K562 (cell line): ENCODE measurements at regions not wholly inside any gene's neighbourhood (a gene's known extent, or its start where the extent isn't known, plus 50 kb on each side); places are given as distances from the start of the nearest gene placed in this dataset.
A peak's percentile ranks its signal among the peaks of the same experiment; 100 is the strongest.
"Not testable (repeated sequence)": the region's sequence is repeated elsewhere in the genome, so short reads cannot be mapped to it uniquely, and the experiment has no call there.

Experiments
- ATAC-seq: fragments of 200-7000 bp; cut with Tn5 transposase; 3 replicates; pipeline ENCODE4 v1.9.1; 2020; ENCODE audit warnings: moderate library complexity
- BruUV-seq: library from RNA; stranded (reverse); fragments of 400-500 nt; replicated peaks from 2 replicates; lab custom pipeline; 2021; lab: Mats Ljungman, UMichigan
- CTCF ChIA-PET: fragments of 300-600 bp; formaldehyde crosslinking; extraction: SDS; loops from one replicate; lab custom pipeline; 2021; ENCODE audit warnings: low intra/inter-chr PET ratio; lab: Yijun Ruan, JAX
- POLR2A ChIA-PET: fragments of 300-600, 350-650 bp; sonication (Branson Sonifier 250); formaldehyde crosslinking; extraction: SDS; loops from one replicate; lab custom pipeline; 2021; ENCODE audit warnings: antibody characterized with exemption, inconsistent platforms; lab: Yijun Ruan, JAX
- DNase-seq, 4 experiments: peaks; one replicate each; pipeline versions ENCODE4 v3.0.0 to v3.0.0-alpha.2; 2011 to 2018; ENCODE audit warnings: low spot score in 3 of 4, mixed read lengths in 3 of 4; ENCODE audit errors: extremely low read depth in 1 of 4
- FAIRE-seq: peaks from 2 replicates; lab custom pipeline; 2011; peaks lifted over from hg19 to GRCh38; lab: Jason Lieb, UNC
- H2AFZ ChIP-seq: 2 replicates; pipeline ENCODE4 v1.6.0; 2011; ENCODE audit warnings: low read depth, low read length, control low read depth, inconsistent platforms
- H3K27ac ChIP-seq: fragments of 200-600 bp; 3 replicates; pipeline ENCODE4 v1.8.0; 2011; ENCODE audit warnings: low read depth, mild to moderate bottlenecking, control low read depth, inconsistent platforms, low read length, moderate library complexity, mixed read lengths; ENCODE audit errors: extremely low read depth
- H3K27me3 ChIP-seq, 2 experiments: fragments of 300-600 bp in 1 of 2; 2 replicates in 1 of 2; 3 replicates in 1 of 2; pipeline versions ENCODE4 v1.6.0 to v1.8.0; 2011; ENCODE audit warnings: inconsistent platforms in 2 of 2, low read length in 2 of 2, mild to moderate bottlenecking in 1 of 2, mixed read lengths in 1 of 2, moderate library complexity in 1 of 2; ENCODE audit not compliant: control insufficient read depth in 2 of 2, insufficient read depth in 2 of 2
- H3K36me3 ChIP-seq: fragments of 300-600 bp; 3 replicates; pipeline ENCODE4 v1.8.0; 2011; ENCODE audit warnings: mild to moderate bottlenecking, low read length, inconsistent platforms; ENCODE audit not compliant: control insufficient read depth, insufficient read depth
- H3K4me1 ChIP-seq, 2 experiments: fragments of 200-600 bp in 1 of 2; replicated peaks in 1 of 2; 2 replicates in 1 of 2; 3 replicates in 1 of 2; pipeline versions ENCODE4 v1.5.1 to v1.8.0; 2011; ENCODE audit warnings: inconsistent platforms in 2 of 2, low read length in 2 of 2, mild to moderate bottlenecking in 1 of 2, mixed read lengths in 1 of 2, moderate library complexity in 1 of 2; ENCODE audit not compliant: control insufficient read depth in 2 of 2, insufficient read depth in 2 of 2
- H3K4me2 ChIP-seq: 2 replicates; pipeline ENCODE4 v1.6.1; 2011; ENCODE audit warnings: low read length, control low read depth, inconsistent platforms, mixed read lengths; ENCODE audit not compliant: insufficient read depth
- H3K4me3 ChIP-seq: fragments of 200-600 bp; sonication (generic), shearing (Covaris generic); 2 replicates; pipeline ENCODE4 v1.5.1; 2016; ENCODE audit warnings: control low read depth, inconsistent platforms
- H3K79me2 ChIP-seq: fragments of 200-600 bp; 3 replicates; pipeline ENCODE4 v1.8.0; 2011; ENCODE audit warnings: low read length, inconsistent platforms; ENCODE audit not compliant: control insufficient read depth, insufficient read depth
- H3K9ac ChIP-seq, 2 experiments: 2 replicates each; pipeline versions ENCODE4 v1.6.0 to v1.6.1; 2011; ENCODE audit warnings: low read depth in 2 of 2, low read length in 2 of 2, control low read depth in 1 of 2, inconsistent platforms in 1 of 2, mild to moderate bottlenecking in 1 of 2, mixed read lengths in 1 of 2; ENCODE audit not compliant: insufficient read depth in 1 of 2
- H3K9me1 ChIP-seq: one replicate; pipeline ENCODE4 v1.6.0; 2011; ENCODE audit warnings: inconsistent platforms, mild to moderate bottlenecking, low read length, moderate library complexity; ENCODE audit not compliant: control insufficient read depth, insufficient read depth
- H3K9me3 ChIP-seq: replicated peaks from 2 replicates; pipeline ENCODE4 v1.5.1; 2011; ENCODE audit warnings: low read depth, low read length, inconsistent platforms; ENCODE audit not compliant: control insufficient read depth, insufficient read depth
- H4K20me1 ChIP-seq: replicated peaks from 2 replicates; pipeline ENCODE4 v1.6.1; 2011; ENCODE audit warnings: low read length, inconsistent platforms, mixed read lengths; ENCODE audit not compliant: control insufficient read depth, insufficient read depth
- ZNF431 ChIP-seq: sonication (generic); formaldehyde crosslinking; IDR thresholded peaks from 2 replicates; pipeline ENCODE4 v1.8.0; 2022; ENCODE audit warnings: mild to moderate bottlenecking, missing genetic modification reagents
- WGBS: fragments of 100-300 bp; shearing (Covaris generic); methylation state at CpG from one replicate; pipeline ENCODE4 v1.1.6; 2016; ENCODE audit warnings: low coverage, mixed read lengths; ENCODE audit not compliant: insufficient coverage; ENCODE audit errors: missing lambda C conversion rate; 5-methylcytosine and 5-hydroxymethylcytosine counted together
- in situ Hi-C: fragments of 300-500 bp; cut with MboI; formaldehyde crosslinking; loops from 4 replicates; pipeline ENCODE4 v1.15.0; 2018; ENCODE audit warnings: inconsistent platforms, mixed read lengths
- intact Hi-C: fragments of 100-400 bp; cut with micrococcal nuclease; formaldehyde crosslinking; loops from 2 replicates; pipeline ENCODE4 v1.14.2; 2022

GRCh38 chr6:112974931-112975330 lies 627.8 kb downstream of the RFPL4B start:
- peak; percentile 96 for TF ChIP-seq ZNF431 (CRISPR knock-in tag)
- TF ChIP-seq, all 486 proteins: peak for 1; not testable (repeated sequence) for 485
- H3K27ac ChIP-seq, ATAC-seq, H2AFZ ChIP-seq, intact Hi-C loops, H3K79me2 ChIP-seq, H3K27me3 ChIP-seq, H3K9me3 ChIP-seq, BruUV-seq, H3K36me3 ChIP-seq, H4K20me1 ChIP-seq, DNase-seq, H3K9me1 ChIP-seq, H3K9ac ChIP-seq, in situ Hi-C loops, CTCF ChIA-PET, FAIRE-seq, H3K4me2 ChIP-seq, H3K4me1 ChIP-seq, H3K4me3 ChIP-seq, POLR2A ChIA-PET: not testable (repeated sequence)
- WGBS: 48% methylated on average over 4 of the region's 4 CpGs

- H3K9me1 ChIP-seq, H3K4me1 ChIP-seq, intact Hi-C loops, DNase-seq, H3K4me2 ChIP-seq, H2AFZ ChIP-seq, H3K27ac ChIP-seq, CTCF ChIA-PET, H4K20me1 ChIP-seq, in situ Hi-C loops, POLR2A ChIA-PET, H3K9ac ChIP-seq, H3K79me2 ChIP-seq, ATAC-seq, FAIRE-seq, H3K27me3 ChIP-seq, H3K4me3 ChIP-seq, H3K9me3 ChIP-seq, BruUV-seq, H3K36me3 ChIP-seq: not testable (repeated sequence)
Observed at GRCh38 chr6:112976579-112976978, 629.4 kb downstream of the RFPL4B start.
